GM10266 (cell line): ENCODE measurements at regions not wholly inside any gene's neighbourhood (a gene's known extent, or its start where the extent isn't known, plus 50 kb on each side); places are given as distances from the start of the nearest gene placed in this dataset.
A peak's percentile ranks its signal among the peaks of the same experiment; 100 is the strongest.

Source experiments
- DNase-seq: peaks from one replicate; pipeline ENCODE4 v3.0.0; 2012; ENCODE audit errors: extremely low spot score
- TF ChIP-seq, protein P1 (sequence below): IDR thresholded peaks from 2 replicates; pipeline ENCODE4 v1.5.1; 2012; ENCODE audit warnings: mild to moderate bottlenecking, low read depth; ENCODE audit not compliant: control insufficient read depth, insufficient read depth; ENCODE audit errors: missing control alignments

DNA sequence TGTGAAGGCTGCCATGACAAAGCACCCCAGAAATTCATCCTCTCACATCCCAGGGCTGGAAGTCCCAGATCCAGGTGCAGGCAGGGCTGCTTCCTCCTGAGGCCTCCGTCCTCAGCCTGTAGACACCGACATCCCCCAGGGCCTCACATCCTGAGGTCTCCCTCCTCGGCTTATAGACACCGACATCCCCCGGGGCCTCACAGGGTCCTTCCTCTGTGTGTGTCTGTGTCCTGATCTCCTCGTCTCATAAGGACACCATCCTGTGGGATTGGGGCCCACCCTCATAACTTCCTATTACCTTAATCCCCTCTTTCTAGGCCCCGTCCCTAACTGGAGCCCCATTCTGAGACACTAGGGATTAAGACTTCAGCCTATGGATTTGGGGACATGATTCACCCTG lies 92.0 kb upstream of the SNTG2 start:
- TF ChIP-seq, protein P1, sequence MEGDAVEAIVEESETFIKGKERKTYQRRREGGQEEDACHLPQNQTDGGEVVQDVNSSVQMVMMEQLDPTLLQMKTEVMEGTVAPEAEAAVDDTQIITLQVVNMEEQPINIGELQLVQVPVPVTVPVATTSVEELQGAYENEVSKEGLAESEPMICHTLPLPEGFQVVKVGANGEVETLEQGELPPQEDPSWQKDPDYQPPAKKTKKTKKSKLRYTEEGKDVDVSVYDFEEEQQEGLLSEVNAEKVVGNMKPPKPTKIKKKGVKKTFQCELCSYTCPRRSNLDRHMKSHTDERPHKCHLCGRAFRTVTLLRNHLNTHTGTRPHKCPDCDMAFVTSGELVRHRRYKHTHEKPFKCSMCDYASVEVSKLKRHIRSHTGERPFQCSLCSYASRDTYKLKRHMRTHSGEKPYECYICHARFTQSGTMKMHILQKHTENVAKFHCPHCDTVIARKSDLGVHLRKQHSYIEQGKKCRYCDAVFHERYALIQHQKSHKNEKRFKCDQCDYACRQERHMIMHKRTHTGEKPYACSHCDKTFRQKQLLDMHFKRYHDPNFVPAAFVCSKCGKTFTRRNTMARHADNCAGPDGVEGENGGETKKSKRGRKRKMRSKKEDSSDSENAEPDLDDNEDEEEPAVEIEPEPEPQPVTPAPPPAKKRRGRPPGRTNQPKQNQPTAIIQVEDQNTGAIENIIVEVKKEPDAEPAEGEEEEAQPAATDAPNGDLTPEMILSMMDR = no peak
- DNase-seq = no peak

GRCh38 chr2:857937-858336 lies 92.7 kb upstream of the SNTG2 start:
- TF ChIP-seq, protein P1 = no peak
- DNase-seq = no peak

DNA sequence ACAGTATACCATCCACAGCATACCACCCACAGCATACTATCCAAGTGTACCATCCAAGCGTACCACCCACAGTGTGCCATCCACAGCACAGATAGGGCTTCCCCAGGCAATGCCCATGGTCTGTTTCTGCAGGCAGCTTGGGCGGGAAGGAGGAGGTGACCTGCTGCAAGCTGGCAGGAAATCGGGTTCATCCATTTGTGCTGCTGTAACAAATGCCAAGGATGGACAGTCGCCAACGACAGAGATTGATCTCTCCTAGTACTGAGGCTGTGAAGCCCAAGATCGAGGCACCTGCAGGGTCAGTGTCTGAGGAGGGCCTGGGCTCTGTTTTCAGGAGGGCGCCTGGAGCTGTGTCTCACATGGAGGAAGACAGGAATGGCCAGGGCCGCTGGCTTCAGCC lies 93.6 kb upstream of the SNTG2 start:
- DNase-seq = no peak
- TF ChIP-seq, protein P1 = no peak

GRCh38 chr2:856456-856855 lies 94.2 kb upstream of the SNTG2 start:
- TF ChIP-seq, protein P1 = no peak

GRCh38 chr2:856041-856440 lies 94.6 kb upstream of the SNTG2 start:
- TF ChIP-seq, protein P1 = no peak
- no peak for DNase-seq

More at GRCh38 chr2:856456-856855, 94.2 kb upstream of the SNTG2 start:
- DNase-seq = no peak

- TF ChIP-seq, protein P1 = no peak
- no peak for DNase-seq
These were observed 95.5 kb upstream of the SNTG2 start for GRCh38 chr2:855177-855576.

GRCh38 chr2:854460-854859 lies 96.2 kb upstream of the SNTG2 start:
- no peak for DNase-seq
- TF ChIP-seq, protein P1 = peak; percentile 46
